Panc1 (cell line): ENCODE measurements at regions not wholly inside any gene's neighbourhood (a gene's known extent, or its start where the extent isn't known, plus 50 kb on each side); places are given as distances from the start of the nearest gene placed in this dataset.

Experiments
- POLR2AphosphoS5 ChIP-seq: IDR thresholded peaks from 2 replicates; pipeline ENCODE4 v1.6.1; 2012; ENCODE audit warnings: mild to moderate bottlenecking, low read depth, low read length, moderate library complexity
- SIN3A ChIP-seq: IDR thresholded peaks from 2 replicates; pipeline ENCODE4 v1.6.1; 2012; ENCODE audit warnings: low read depth, mild to moderate bottlenecking, low read length, moderate library complexity, borderline replicate concordance; ENCODE audit not compliant: insufficient read depth
- TCF7L2 ChIP-seq: IDR thresholded peaks from 2 replicates; pipeline ENCODE4 v1.6.1; 2011; ENCODE audit warnings: mild to moderate bottlenecking, low read depth, low read length, inconsistent platforms
- TF ChIP-seq, protein P1 (sequence below): fragments of 450-650 bp; IDR thresholded peaks from 2 replicates; pipeline ENCODE4 v1.5.1; 2017; ENCODE audit warnings: mild to moderate bottlenecking

DNA sequence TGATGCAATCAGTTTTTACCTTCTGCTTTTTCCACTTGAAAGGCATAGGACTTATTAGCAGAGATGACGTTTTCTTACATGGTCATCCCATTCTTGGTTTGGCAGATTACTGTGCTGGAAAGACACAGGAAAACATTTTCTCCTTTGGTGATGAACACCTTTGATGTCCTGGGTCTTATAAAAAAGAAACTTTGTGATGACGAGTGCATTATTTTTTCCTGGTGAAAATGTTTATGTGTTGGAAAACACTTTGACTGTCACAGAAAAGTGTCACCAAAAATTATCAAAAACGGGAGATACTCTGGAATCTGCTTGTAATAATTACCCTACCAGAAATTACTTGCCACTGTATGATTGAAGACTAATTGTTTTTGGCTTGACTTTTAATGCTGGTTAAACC lies 2020.9 kb downstream of the MAT2B start:
- TF ChIP-seq, protein P1, sequence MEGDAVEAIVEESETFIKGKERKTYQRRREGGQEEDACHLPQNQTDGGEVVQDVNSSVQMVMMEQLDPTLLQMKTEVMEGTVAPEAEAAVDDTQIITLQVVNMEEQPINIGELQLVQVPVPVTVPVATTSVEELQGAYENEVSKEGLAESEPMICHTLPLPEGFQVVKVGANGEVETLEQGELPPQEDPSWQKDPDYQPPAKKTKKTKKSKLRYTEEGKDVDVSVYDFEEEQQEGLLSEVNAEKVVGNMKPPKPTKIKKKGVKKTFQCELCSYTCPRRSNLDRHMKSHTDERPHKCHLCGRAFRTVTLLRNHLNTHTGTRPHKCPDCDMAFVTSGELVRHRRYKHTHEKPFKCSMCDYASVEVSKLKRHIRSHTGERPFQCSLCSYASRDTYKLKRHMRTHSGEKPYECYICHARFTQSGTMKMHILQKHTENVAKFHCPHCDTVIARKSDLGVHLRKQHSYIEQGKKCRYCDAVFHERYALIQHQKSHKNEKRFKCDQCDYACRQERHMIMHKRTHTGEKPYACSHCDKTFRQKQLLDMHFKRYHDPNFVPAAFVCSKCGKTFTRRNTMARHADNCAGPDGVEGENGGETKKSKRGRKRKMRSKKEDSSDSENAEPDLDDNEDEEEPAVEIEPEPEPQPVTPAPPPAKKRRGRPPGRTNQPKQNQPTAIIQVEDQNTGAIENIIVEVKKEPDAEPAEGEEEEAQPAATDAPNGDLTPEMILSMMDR, result no peak
- TF ChIP-seq POLR2AphosphoS5 (no peak), SIN3A (no peak), TCF7L2 (no peak)
